ENCODE measurements at regions not wholly inside any gene's neighbourhood (a gene's known extent, or its start where the extent isn't known, plus 50 kb on each side); places are given as distances from the start of the nearest gene placed in this dataset.

DNA sequence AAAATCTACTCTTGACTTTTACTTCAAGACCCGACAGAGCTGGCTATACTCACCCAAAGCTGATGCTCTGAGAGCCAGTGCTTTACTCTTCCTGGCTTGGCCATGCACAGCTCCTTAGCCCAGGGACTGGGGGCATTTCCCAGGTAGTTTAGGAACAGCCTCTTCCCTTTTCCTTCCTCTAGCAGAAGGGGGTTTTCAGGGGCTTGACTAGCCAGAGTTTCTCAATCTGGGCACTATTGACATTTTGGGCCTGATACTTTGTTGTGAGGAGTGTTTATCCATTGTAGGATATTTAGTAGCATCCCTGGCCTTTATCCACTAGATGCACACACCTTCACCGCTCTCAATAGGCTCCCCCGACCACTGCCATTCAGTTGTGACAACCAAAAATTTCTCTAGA lies 50.0 kb upstream of the RFX3 start:
- H3K4me1 Mint-ChIP-seq (ENCODE audit: unreplicated experiment): no peaks in the 10 kb centered on the region
- H3K36me3 Mint-ChIP-seq (ENCODE audit: unreplicated experiment): peaks cover 4% of the 10 kb centered on the region
- H3K9me3 Mint-ChIP-seq (ENCODE audit: unreplicated experiment): peaks cover 11% of the 10 kb centered on the region
- no peak for TF ChIP-seq CTCF (IDR thresholded peaks at IDR 0.05)
- no peaks in the 10 kb centered on the region for H3K27me3 Mint-ChIP-seq (ENCODE audit: unreplicated experiment)
- no peak overlapping the region for H3K27ac Mint-ChIP-seq (ENCODE audit: unreplicated experiment)
- H3K4me3 Mint-ChIP-seq (ENCODE audit: unreplicated experiment): no peak overlapping the region
- DNase-seq (ENCODE audit: extremely low spot score, unreplicated experiment): no peak
